HG03175 (cell line): ENCODE measurements at regions not wholly inside any gene's neighbourhood (a gene's known extent, or its start where the extent isn't known, plus 50 kb on each side); places are given as distances from the start of the nearest gene placed in this dataset.
"Not testable (repeated sequence)": the region's sequence is repeated elsewhere in the genome, so short reads cannot be mapped to it uniquely, and the experiment has no call there.

ENCODE experiments used
- ATAC-seq: cut with Tn5 transposase; IDR thresholded peaks from one replicate; pipeline ENCODE4 v1.9.1; 2021; ENCODE audit warnings: mild to moderate bottlenecking, moderate library complexity; ENCODE audit not compliant: unreplicated experiment

- ATAC-seq = no peak
These were observed 115.0 kb downstream of the ADAM29 start for GRCh38 chr4:175033162-175033561.

- no peak for ATAC-seq
These were observed 115.8 kb downstream of the ADAM29 start for GRCh38 chr4:175034007-175034406.

- no peak for ATAC-seq
These were observed 117.0 kb downstream of the ADAM29 start for GRCh38 chr4:175034986-175035705.

- no peak for ATAC-seq
These were observed 117.7 kb downstream of the ADAM29 start for GRCh38 chr4:175035905-175036304.

- no peak for ATAC-seq
These were observed 130.1 kb downstream of the ADAM29 start for GRCh38 chr4:175048111-175048784.

- ATAC-seq = no peak
These were observed 130.7 kb downstream of the ADAM29 start for GRCh38 chr4:175048906-175049305.

GRCh38 chr4:175051974-175052373, 133.8 kb downstream of the ADAM29 start:
- no peak for ATAC-seq

- ATAC-seq = peak; percentile 50
These were observed 136.8 kb downstream of the ADAM29 start for GRCh38 chr4:175054980-175055379.

GRCh38 chr4:175062183-175062592, 144.0 kb downstream of the ADAM29 start:
- no peak for ATAC-seq

- no peak for ATAC-seq
These were observed 147.1 kb downstream of the ADAM29 start for GRCh38 chr4:175065228-175065627.

- ATAC-seq = no peak
These were observed 148.9 kb downstream of the ADAM29 start for GRCh38 chr4:175066923-175067627.

- no peak for ATAC-seq
These were observed 150.1 kb downstream of the ADAM29 start for GRCh38 chr4:175068266-175068665.

GRCh38 chr4:175070444-175070843, 152.3 kb downstream of the ADAM29 start:
- no peak for ATAC-seq

GRCh38 chr4:175071123-175071522, 153.0 kb downstream of the ADAM29 start:
- ATAC-seq = no peak

GRCh38 chr4:175087145-175087544, 169.0 kb downstream of the ADAM29 start:
- ATAC-seq = no peak

GRCh38 chr4:175090116-175090515, 172.0 kb downstream of the ADAM29 start:
- ATAC-seq = no peak

- no peak for ATAC-seq
These were observed 173.5 kb downstream of the ADAM29 start for GRCh38 chr4:175091649-175092048.

- ATAC-seq = no peak
These were observed 174.0 kb downstream of the ADAM29 start for GRCh38 chr4:175092114-175092513.

- ATAC-seq = not testable (repeated sequence)
These were observed 174.9 kb downstream of the ADAM29 start for GRCh38 chr4:175093055-175093454.

- ATAC-seq = no peak
These were observed 185.2 kb downstream of the ADAM29 start for GRCh38 chr4:175103403-175103802.

GRCh38 chr4:175106301-175106700, 188.1 kb downstream of the ADAM29 start:
- ATAC-seq = no peak

- ATAC-seq = peak; percentile 66
These were observed 191.8 kb downstream of the ADAM29 start for GRCh38 chr4:175109933-175110332.
